Stomach (tissue), 8 donors: ENCODE measurements at regions not wholly inside any gene's neighbourhood (a gene's known extent, or its start where the extent isn't known, plus 50 kb on each side); places are given as distances from the start of the nearest gene placed in this dataset.

Experiments used
- DNase-seq, 2 donors: peaks; one replicate each; pipeline versions ENCODE4 v3.0.0 to v3.0.0-alpha.2; 2013 to 2019
- H3K27ac ChIP-seq, 5 donors: fragments of 200-600 bp in 4 of 5; sonication (generic) in 4 of 5; one replicate each; pipeline ENCODE4 v1.5.1; 2013 to 2019; ENCODE audit warnings: mild to moderate bottlenecking in 1 of 5, moderate library complexity in 1 of 5
- H3K27me3 ChIP-seq, 3 donors: fragments of 200-600 bp; sonication (generic); one replicate each; pipeline ENCODE4 v1.5.1; 2017 to 2019; ENCODE audit warnings: mixed run types in 1 of 3
- H3K36me3 ChIP-seq, 4 donors: fragments of 200-600 bp; sonication (generic); 1 replicate in 3 of 4; 2 replicates in 1 of 4; pipeline ENCODE4 v1.5.1; 2016 to 2019
- H3K4me1 ChIP-seq, 4 donors: fragments of 200-600 bp; sonication (generic); one replicate each; pipeline ENCODE4 v1.5.1; 2016 to 2019
- H3K4me3 ChIP-seq, 4 donors: fragments of 200-600 bp; sonication (generic) in 3 of 4; one replicate each; pipeline ENCODE4 v1.5.1; 2016 to 2019; ENCODE audit warnings: mild to moderate bottlenecking in 1 of 4
- H3K9me3 ChIP-seq, 4 donors: fragments of 200-600 bp; sonication (generic); one replicate each; pipeline ENCODE4 v1.5.1; 2016 to 2019
- CTCF ChIP-seq, 7 experiments: fragments of 450-650 bp in 4 of 7; fragments of 200-600 bp in 3 of 7; sonication (generic) in 3 of 7; IDR thresholded peaks; one replicate each; pipeline ENCODE4 v1.5.1; 2016 to 2019; ENCODE audit warnings: antibody characterized with exemption in 7 of 7, control low read depth in 2 of 7, mild to moderate bottlenecking in 1 of 7
- EP300 ChIP-seq: sonication (generic); formaldehyde crosslinking; IDR thresholded peaks from one replicate; pipeline ENCODE4 v1.6.1; 2017; ENCODE audit warnings: antibody characterized with exemption
- POLR2A ChIP-seq, 4 donors: fragments of 450-650 bp; IDR thresholded peaks; one replicate each; pipeline ENCODE4 v1.6.1; 2016; ENCODE audit warnings: antibody characterized with exemption in 4 of 4, control low read depth in 2 of 4, mild to moderate bottlenecking in 1 of 4, moderate library complexity in 1 of 4
- POLR2AphosphoS5 ChIP-seq, 3 donors: sonication (generic); formaldehyde crosslinking; IDR thresholded peaks; one replicate each; pipeline ENCODE4 v1.6.1; 2016; ENCODE audit warnings: antibody characterized with exemption in 3 of 3
- WGBS, 5 donors: extraction: QIAGEN DNeasy Blood & Tissue Kit in 3 of 5; methylation state at CpG; one replicate each; pipeline versions ENCODE4 v1.1.5 to v1.1.7; 2013 to 2018; 5-methylcytosine and 5-hydroxymethylcytosine counted together
- intact Hi-C: fragments of 100-400 bp; cut with DNase I; formaldehyde crosslinking; loops from one replicate; pipeline ENCODE4 v1.15.1; 2023; ENCODE audit warnings: low total_unique reads
- donor health status: healthy with polysubstance abuse.
- donor health status: Bipolar disorder and iron deficiency.
- donor health status: healthy.

GRCh38 chr13:58144616-58145015 is 513.1 kb downstream of the PCDH17 start:
- Histone ChIP-seq H3K4me3 (no peak overlapping the region), H3K27me3 (no peaks in the 10 kb centered on the region), H3K36me3 (no peaks in the 10 kb centered on the region), H3K9me3 (no peaks in the 10 kb centered on the region), H3K4me1 (no peaks in the 10 kb centered on the region), H3K27ac (no peak overlapping the region)
- DNase-seq = no peak
- intact Hi-C loops = no loop called here
- 88 to 93% (median 90%) methylated on average over 12 of the region's 12 CpGs for WGBS, 5 donors
- no peak for TF ChIP-seq EP300
- no peak for TF ChIP-seq POLR2AphosphoS5 (IDR thresholded peaks at IDR 0.05)
- no peak for TF ChIP-seq POLR2A (IDR thresholded peaks at IDR 0.05)
- TF ChIP-seq CTCF (IDR thresholded peaks at IDR 0.05) = no peak

- no peak for TF ChIP-seq CTCF (IDR thresholded peaks at IDR 0.05)
- TF ChIP-seq POLR2A (IDR thresholded peaks at IDR 0.05) = no peak
- no peak for TF ChIP-seq POLR2AphosphoS5 (IDR thresholded peaks at IDR 0.05)
- Histone ChIP-seq H3K27me3 (no peaks in the 10 kb centered on the region), H3K9me3 (no peaks in the 10 kb centered on the region), H3K27ac (no peak overlapping the region), H3K36me3 (no peaks in the 10 kb centered on the region), H3K4me1 (no peaks in the 10 kb centered on the region), H3K4me3 (no peak overlapping the region)
- WGBS, 5 donors = 60 to 66% (median 62%) methylated on average over 2 of the region's 2 CpGs
- DNase-seq = peak in 1 of 2 donors; percentile 16
- intact Hi-C loops = no loop called here
Measured at GRCh38 chr13:58151452-58151851, 519.9 kb downstream of the PCDH17 start.

- Histone ChIP-seq H3K9me3 (no peaks in the 10 kb centered on the region), H3K4me1 (no peaks in the 10 kb centered on the region), H3K27me3 (no peaks in the 10 kb centered on the region), H3K27ac (no peak overlapping the region), H3K4me3 (no peak overlapping the region), H3K36me3 (no peaks in the 10 kb centered on the region)
- intact Hi-C loops = no loop called here
- no peak for DNase-seq
- no peak for TF ChIP-seq EP300
- no peak for TF ChIP-seq POLR2A (IDR thresholded peaks at IDR 0.05)
- TF ChIP-seq CTCF (IDR thresholded peaks at IDR 0.05) = no peak
- TF ChIP-seq POLR2AphosphoS5 (IDR thresholded peaks at IDR 0.05) = no peak
Measured at GRCh38 chr13:58160980-58161379, 529.4 kb downstream of the PCDH17 start.

- TF ChIP-seq EP300 (no peak), POLR2A (IDR thresholded peaks at IDR 0.05) (no peak), POLR2AphosphoS5 (IDR thresholded peaks at IDR 0.05) (no peak), CTCF (IDR thresholded peaks at IDR 0.05) (no peak)
- H3K36me3 ChIP-seq = no peaks in the 10 kb centered on the region
- H3K4me3 ChIP-seq = no peak overlapping the region
- no peak overlapping the region for H3K27ac ChIP-seq
- WGBS, 5 donors = 41 to 59% (median 45%) methylated on average over 4 of the region's 4 CpGs
- no peaks in the 10 kb centered on the region for H3K4me1 ChIP-seq
- H3K27me3 ChIP-seq = no peaks in the 10 kb centered on the region
- H3K9me3 ChIP-seq = no peaks in the 10 kb centered on the region
- DNase-seq = no peak
- intact Hi-C loops = no loop called here
Measured at GRCh38 chr13:58165617-58166016, 534.1 kb downstream of the PCDH17 start.
